ENCODE measurements at regions not wholly inside any gene's neighbourhood (a gene's known extent, or its start where the extent isn't known, plus 50 kb on each side); places are given as distances from the start of the nearest gene placed in this dataset.

DNA sequence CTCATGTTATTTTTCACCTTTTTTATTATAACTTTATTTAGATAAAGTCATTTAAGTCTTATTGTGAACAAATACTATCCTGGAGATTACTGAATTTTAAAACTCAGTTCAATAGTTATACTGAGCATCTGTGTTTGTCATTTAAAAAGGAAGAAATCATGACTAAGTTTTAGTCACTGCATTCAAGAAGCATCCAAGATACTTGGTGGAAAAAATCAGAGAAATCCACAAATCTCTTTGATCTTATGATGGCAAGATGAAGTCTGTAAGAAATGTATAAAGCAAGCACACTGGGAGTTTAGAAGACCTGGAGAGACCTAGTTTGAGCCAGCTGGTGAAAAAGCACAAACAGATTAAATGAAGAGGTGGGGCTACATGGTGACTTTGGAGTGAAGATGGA is 529.8 kb upstream of the IGFBP3 start:
- DNase-seq (ENCODE audit: insufficient read length, low spot score) (no peak), FAIRE-seq (no peak)
- TF ChIP-seq, protein P1, sequence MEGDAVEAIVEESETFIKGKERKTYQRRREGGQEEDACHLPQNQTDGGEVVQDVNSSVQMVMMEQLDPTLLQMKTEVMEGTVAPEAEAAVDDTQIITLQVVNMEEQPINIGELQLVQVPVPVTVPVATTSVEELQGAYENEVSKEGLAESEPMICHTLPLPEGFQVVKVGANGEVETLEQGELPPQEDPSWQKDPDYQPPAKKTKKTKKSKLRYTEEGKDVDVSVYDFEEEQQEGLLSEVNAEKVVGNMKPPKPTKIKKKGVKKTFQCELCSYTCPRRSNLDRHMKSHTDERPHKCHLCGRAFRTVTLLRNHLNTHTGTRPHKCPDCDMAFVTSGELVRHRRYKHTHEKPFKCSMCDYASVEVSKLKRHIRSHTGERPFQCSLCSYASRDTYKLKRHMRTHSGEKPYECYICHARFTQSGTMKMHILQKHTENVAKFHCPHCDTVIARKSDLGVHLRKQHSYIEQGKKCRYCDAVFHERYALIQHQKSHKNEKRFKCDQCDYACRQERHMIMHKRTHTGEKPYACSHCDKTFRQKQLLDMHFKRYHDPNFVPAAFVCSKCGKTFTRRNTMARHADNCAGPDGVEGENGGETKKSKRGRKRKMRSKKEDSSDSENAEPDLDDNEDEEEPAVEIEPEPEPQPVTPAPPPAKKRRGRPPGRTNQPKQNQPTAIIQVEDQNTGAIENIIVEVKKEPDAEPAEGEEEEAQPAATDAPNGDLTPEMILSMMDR (IDR thresholded peaks at IDR 0.05; ENCODE audit: insufficient read depth, missing control alignments) = no peak

DNA sequence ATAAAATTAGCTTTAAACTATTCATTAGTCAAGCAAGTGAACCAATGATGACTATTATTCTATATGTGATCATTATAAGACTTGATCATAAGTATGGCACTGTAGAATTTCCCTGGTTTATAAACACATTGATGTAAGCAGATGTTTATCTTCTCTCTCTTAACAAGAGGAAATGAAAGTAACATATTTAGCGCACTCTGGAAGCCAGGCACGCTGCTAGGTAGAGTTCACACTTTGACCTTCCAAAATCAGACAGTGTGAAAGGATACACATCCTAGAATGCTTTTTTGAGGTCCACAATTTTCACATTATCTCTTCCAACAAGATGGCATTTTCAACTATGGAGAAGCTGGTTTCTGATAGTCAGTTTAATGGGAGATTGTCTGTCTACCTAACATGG is 529.4 kb upstream of the IGFBP3 start:
- FAIRE-seq (no peak), DNase-seq (ENCODE audit: insufficient read length, low spot score) (no peak)
- TF ChIP-seq, protein P1 (IDR thresholded peaks at IDR 0.05; ENCODE audit: insufficient read depth, missing control alignments) = no peak

DNA sequence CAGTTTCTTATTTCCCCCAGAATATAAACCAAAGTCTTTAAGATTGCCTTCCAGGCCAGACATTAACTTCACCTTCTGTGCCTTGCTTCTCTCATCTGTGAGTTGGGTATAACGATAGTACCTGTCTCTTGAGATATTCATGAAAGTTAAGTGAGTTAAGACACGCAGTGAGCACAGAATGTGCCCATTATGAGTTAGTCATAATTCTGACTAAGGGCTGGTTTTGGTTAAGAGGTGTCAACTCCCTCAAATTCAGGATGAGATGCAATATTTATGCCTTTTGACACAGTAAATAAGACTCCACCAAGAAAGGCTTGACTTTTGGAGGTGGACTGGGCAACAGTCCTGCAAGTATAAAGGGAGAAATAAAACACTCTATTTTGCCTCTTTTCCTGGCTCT is 528.7 kb upstream of the IGFBP3 start:
- FAIRE-seq (no peak), DNase-seq (ENCODE audit: insufficient read length, low spot score) (no peak)
- TF ChIP-seq, protein P1 (IDR thresholded peaks at IDR 0.05; ENCODE audit: insufficient read depth, missing control alignments) = no peak

DNA sequence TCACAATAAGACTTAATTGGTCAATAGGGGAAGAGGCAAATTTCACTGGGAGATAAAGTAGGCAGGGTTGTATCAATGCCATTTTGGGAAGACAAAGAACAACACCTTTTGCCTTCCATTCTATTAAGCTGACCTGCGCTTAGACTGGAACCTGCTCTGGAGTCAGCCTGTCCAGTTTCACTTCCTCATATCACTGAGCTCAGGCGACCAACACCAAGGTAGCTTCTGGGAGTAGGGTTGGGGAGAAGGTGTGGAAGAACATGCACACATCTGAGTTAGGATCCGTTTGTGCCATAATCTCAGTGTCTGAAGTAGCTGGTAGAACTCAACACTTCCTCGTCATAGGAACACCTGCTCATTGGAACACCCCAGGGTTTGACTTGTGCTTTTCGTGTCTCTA is 527.4 kb upstream of the IGFBP3 start:
- DNase-seq (ENCODE audit: insufficient read length, low spot score) (no peak), FAIRE-seq (no peak)
- TF ChIP-seq, protein P1 (IDR thresholded peaks at IDR 0.05; ENCODE audit: insufficient read depth, missing control alignments) = no peak

DNA sequence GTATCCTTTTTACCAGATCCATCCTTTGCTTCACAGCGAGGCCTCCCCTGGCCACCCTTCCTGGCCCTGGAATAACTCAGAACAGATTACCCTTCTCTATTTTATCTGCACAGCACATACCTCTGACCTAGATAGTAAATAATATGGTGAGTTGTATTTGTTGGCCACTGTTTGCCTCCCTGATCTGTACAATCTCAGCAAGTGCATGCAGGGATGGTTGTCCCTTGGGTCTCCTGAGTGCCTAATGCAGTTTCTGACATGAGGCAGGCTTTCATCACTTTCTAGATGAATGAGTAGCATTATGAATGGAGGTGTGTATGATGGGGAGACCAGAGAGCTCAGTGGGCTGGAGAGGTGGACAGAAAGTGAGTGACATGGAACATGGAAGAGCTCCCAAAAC is 525.1 kb upstream of the IGFBP3 start:
- FAIRE-seq (no peak), DNase-seq (ENCODE audit: insufficient read length, low spot score) (no peak)
- TF ChIP-seq, protein P1 (IDR thresholded peaks at IDR 0.05; ENCODE audit: insufficient read depth, missing control alignments) = no peak

DNA sequence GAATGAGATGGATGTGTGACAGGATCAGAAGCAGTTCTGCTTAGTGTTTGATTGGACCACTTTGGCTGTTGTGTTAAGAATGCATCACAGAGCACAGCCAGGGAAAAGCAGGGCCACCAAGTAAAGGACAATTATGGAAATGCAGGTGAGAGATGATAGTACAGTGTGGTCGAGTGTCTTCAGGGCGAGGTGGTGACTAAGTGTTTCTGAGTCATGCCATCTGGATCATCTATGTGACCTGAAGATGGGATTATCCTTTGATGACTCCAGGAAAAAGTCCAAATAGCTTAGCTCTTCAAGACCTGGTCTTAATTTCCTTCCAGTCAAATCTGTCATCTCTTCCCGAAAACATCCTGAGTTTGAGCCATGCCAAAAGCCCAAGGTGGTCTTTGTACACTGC is 523.2 kb upstream of the IGFBP3 start:
- FAIRE-seq = no peak
- no peak for DNase-seq (ENCODE audit: insufficient read length, low spot score)
- TF ChIP-seq, protein P1 (IDR thresholded peaks at IDR 0.05; ENCODE audit: insufficient read depth, missing control alignments) = no peak

DNA sequence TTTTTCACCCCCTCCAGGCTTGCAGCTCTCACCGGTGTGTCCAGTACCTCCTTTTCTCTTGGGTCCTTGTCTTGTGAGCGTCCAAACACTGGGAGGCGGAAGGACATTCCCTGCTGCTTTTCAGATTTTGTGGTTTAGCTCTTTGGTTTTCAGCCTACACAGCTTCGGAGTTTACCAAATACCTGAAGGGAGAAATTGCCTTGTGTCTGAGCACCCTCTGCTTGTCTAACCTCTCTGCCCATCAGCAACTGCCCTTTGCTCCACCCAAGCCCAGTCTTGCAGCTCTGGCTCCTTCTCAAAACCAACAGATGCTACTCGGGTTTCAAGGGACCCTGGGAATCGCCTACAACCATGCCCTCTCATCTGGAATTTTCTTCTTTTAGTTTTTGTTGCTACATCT is 519.1 kb upstream of the IGFBP3 start:
- DNase-seq (ENCODE audit: insufficient read length, low spot score) = no peak
- TF ChIP-seq, protein P1 (IDR thresholded peaks at IDR 0.05; ENCODE audit: insufficient read depth, missing control alignments) = no peak
- FAIRE-seq = no peak
